ENCODE measurements at regions not wholly inside any gene's neighbourhood (a gene's known extent, or its start where the extent isn't known, plus 50 kb on each side); places are given as distances from the start of the nearest gene placed in this dataset.

DNA sequence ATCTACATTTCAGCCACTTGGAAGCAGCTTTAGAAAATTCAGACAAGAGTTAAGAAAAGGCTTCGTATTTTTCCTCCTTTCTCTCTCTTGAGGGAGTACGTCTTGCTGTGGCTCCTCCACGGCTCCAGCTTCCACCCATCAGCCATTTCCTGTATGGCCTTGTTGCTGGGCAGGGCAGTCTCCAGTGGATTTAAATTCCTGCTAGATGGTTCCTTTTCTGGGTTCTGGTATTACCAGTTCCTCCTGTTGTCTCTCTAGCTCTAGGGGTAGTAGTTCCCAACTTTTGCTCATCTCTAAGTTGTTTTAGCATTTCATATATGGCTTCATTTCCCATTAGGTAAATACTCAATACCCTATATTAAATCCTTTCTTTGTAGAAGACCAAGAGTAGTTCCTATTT, 1098.3 kb downstream of the ADGRL2 start:
- no peaks in the 10 kb centered on the region for H3K36me3 ChIP-seq
- no peaks in the 10 kb centered on the region for H3K4me1 ChIP-seq
- no peak for DNase-seq (ENCODE audit: extremely low spot score)
- no peaks in the 10 kb centered on the region for H3K9me3 ChIP-seq
- TF ChIP-seq POLR2A (IDR thresholded peaks at IDR 0.05; ENCODE audit: low read depth) (no peak), POLR2AphosphoS5 (IDR thresholded peaks at IDR 0.05) (no peak), EP300 (IDR thresholded peaks at IDR 0.05) (no peak)
- TF ChIP-seq, protein P1, sequence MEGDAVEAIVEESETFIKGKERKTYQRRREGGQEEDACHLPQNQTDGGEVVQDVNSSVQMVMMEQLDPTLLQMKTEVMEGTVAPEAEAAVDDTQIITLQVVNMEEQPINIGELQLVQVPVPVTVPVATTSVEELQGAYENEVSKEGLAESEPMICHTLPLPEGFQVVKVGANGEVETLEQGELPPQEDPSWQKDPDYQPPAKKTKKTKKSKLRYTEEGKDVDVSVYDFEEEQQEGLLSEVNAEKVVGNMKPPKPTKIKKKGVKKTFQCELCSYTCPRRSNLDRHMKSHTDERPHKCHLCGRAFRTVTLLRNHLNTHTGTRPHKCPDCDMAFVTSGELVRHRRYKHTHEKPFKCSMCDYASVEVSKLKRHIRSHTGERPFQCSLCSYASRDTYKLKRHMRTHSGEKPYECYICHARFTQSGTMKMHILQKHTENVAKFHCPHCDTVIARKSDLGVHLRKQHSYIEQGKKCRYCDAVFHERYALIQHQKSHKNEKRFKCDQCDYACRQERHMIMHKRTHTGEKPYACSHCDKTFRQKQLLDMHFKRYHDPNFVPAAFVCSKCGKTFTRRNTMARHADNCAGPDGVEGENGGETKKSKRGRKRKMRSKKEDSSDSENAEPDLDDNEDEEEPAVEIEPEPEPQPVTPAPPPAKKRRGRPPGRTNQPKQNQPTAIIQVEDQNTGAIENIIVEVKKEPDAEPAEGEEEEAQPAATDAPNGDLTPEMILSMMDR (IDR thresholded peaks at IDR 0.05), result no peak
- intact Hi-C loops (cut with DNase I), result no loop called here
- H3K27me3 ChIP-seq, result no peaks in the 10 kb centered on the region
- 87% methylated on average over 3 of the region's 3 CpGs for WGBS
- no peak overlapping the region for H3K4me3 ChIP-seq
- no peak overlapping the region for H3K27ac ChIP-seq (replicated peaks in 1 of 4)

DNA sequence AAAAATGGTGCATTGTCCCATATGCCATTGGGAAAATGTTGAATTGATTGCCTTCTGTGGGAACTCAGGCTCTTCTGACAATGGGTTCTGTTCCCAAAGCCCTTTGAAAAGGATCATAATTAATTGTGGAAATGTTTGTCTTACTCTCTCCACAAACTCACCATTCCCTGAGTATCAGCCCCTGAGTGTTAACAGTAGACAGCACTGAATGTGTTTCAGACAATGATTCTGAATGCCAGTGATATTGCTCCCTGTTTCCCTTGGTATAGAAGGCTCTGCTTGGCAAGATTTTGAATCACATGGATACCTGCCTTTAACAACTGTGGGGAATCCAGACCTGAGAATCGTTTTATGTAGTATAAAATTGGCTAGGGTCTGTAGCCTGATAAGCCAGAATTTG, 1096.8 kb downstream of the ADGRL2 start:
- H3K4me1 ChIP-seq, result no peaks in the 10 kb centered on the region
- H3K27ac ChIP-seq (replicated peaks in 1 of 4), result no peak overlapping the region
- H3K27me3 ChIP-seq, result no peaks in the 10 kb centered on the region
- no peak for DNase-seq (ENCODE audit: extremely low spot score)
- no peak overlapping the region for H3K4me3 ChIP-seq
- TF ChIP-seq POLR2AphosphoS5 (IDR thresholded peaks at IDR 0.05), result no peak
- TF ChIP-seq, protein P1 (IDR thresholded peaks at IDR 0.05), result no peak
- no peak for TF ChIP-seq POLR2A (IDR thresholded peaks at IDR 0.05; ENCODE audit: low read depth)
- TF ChIP-seq EP300 (IDR thresholded peaks at IDR 0.05), result no peak
- intact Hi-C loops (cut with DNase I), result no loop called here
- no peaks in the 10 kb centered on the region for H3K9me3 ChIP-seq
- 71% methylated on average over 1 of the region's 1 CpG for WGBS
- H3K36me3 ChIP-seq, result no peaks in the 10 kb centered on the region

DNA sequence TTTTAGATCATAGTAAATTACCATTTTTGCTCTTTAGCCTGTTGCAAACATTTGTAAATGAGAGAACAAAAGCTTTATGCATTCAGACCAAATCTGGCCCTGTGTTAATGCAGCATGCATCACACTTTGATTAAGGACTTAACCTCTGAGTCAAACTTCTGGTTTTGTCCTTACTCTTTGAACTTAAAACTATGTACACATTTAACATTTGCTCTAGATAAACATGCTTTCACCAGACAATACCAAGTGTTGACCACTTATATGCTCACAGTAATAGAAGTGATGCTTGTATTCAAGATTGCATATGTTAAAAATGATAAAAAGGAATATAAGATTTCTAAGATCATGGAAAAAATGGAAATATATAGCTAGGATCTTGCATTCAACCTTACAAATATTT, 1095.3 kb downstream of the ADGRL2 start:
- no peaks in the 10 kb centered on the region for H3K4me1 ChIP-seq
- H3K4me3 ChIP-seq, result no peak overlapping the region
- no peaks in the 10 kb centered on the region for H3K27me3 ChIP-seq
- no peaks in the 10 kb centered on the region for H3K9me3 ChIP-seq
- intact Hi-C loops (cut with DNase I), result no loop called here
- DNase-seq (ENCODE audit: extremely low spot score), result no peak
- H3K27ac ChIP-seq (replicated peaks in 1 of 4), result no peak overlapping the region
- TF ChIP-seq POLR2A (IDR thresholded peaks at IDR 0.05; ENCODE audit: low read depth) (no peak), EP300 (IDR thresholded peaks at IDR 0.05) (no peak), POLR2AphosphoS5 (IDR thresholded peaks at IDR 0.05) (no peak)
- TF ChIP-seq, protein P1 (IDR thresholded peaks at IDR 0.05), result no peak
- no peaks in the 10 kb centered on the region for H3K36me3 ChIP-seq

DNA sequence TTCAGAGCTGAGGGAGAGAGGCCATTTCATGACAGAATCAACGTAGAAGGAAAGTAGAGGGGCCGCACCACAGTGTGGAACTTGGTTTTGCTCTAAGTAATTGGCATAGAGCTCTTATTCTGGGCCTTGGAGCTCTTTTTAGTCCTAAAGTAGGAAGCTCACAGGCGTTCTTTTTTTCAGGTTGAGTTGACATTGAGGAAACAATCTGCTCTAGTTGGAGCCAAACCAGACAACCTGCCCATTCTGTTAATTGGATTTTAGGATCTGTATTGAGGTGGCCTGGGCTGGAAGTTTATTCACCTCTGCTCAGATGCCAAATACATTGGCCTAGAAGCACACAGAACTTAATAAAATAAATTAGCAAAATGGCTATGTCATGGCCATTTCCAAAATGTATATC, 1093.9 kb downstream of the ADGRL2 start:
- H3K4me1 ChIP-seq, result no peaks in the 10 kb centered on the region
- no peaks in the 10 kb centered on the region for H3K36me3 ChIP-seq
- H3K4me3 ChIP-seq, result no peak overlapping the region
- intact Hi-C loops (cut with DNase I), result no loop called here
- H3K27me3 ChIP-seq, result no peaks in the 10 kb centered on the region
- TF ChIP-seq POLR2AphosphoS5 (IDR thresholded peaks at IDR 0.05), result no peak
- no peak for TF ChIP-seq POLR2A (IDR thresholded peaks at IDR 0.05; ENCODE audit: low read depth)
- TF ChIP-seq EP300 (IDR thresholded peaks at IDR 0.05), result no peak
- TF ChIP-seq, protein P1 (IDR thresholded peaks at IDR 0.05), result no peak
- H3K9me3 ChIP-seq, result no peaks in the 10 kb centered on the region
- WGBS, result 86% methylated on average over 3 of the region's 3 CpGs
- no peak overlapping the region for H3K27ac ChIP-seq (replicated peaks in 1 of 4)
- no peak for DNase-seq (ENCODE audit: extremely low spot score)

DNA sequence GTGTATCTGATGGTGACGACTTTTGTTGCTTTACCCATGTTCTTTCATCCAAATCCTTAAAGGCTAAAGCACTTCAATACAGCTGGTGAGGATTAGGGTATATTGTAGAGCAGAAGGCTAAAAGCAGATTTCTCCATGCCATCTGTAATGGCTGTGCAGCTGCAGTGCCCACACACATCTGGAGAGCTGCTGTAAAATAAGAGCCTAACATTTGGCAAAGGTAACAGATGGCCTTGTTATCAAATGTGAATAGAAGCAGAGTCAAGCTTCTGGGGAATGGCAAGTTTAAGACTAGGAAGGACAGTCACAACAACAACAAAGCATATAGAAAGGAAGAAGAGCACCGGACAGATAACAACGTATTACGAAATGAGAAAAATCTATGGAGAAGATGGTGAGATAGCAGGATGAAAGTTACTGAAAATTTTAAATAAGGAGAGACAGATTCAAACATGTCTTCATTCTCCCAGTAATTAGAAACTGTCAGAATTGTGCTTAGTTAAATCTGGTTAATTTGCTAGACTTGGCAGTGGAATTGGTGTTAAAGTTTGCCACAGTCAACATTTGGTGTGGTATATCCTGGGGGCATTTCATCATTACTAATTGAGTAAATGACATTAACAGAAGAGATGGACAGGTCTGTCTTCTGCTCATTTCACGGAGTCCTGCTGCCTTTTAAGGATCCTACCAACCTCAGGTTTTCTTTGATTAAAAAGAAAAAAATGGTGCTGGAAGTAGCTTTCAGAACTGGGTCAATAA, 1093.2 kb downstream of the ADGRL2 start:
- 92% methylated on average over 5 of the region's 5 CpGs for WGBS
- no peaks in the 10 kb centered on the region for H3K27me3 ChIP-seq
- intact Hi-C loops (cut with DNase I), result no loop called here
- H3K4me1 ChIP-seq, result no peaks in the 10 kb centered on the region
- DNase-seq (ENCODE audit: extremely low spot score), result no peak
- TF ChIP-seq POLR2AphosphoS5 (IDR thresholded peaks at IDR 0.05), result no peak
- TF ChIP-seq EP300 (IDR thresholded peaks at IDR 0.05), result no peak
- no peak for TF ChIP-seq POLR2A (IDR thresholded peaks at IDR 0.05; ENCODE audit: low read depth)
- TF ChIP-seq, protein P1 (IDR thresholded peaks at IDR 0.05), result no peak
- no peak overlapping the region for H3K4me3 ChIP-seq
- H3K27ac ChIP-seq (replicated peaks in 1 of 4), result no peak overlapping the region
- no peaks in the 10 kb centered on the region for H3K9me3 ChIP-seq
- H3K36me3 ChIP-seq, result no peaks in the 10 kb centered on the region
